T-cell (primary cell): ENCODE measurements at regions not wholly inside any gene's neighbourhood (a gene's known extent, or its start where the extent isn't known, plus 50 kb on each side); places are given as distances from the start of the nearest gene placed in this dataset.

ENCODE experiments used
- ATAC-seq, 4 experiments: fragments of 200-7000 bp in 3 of 4; fragments of 150-1000 bp in 1 of 4; cut with Tn5 transposase; replicated peaks in 1 of 4; 1 replicate in 3 of 4; 2 replicates in 1 of 4; pipeline ENCODE4 v1.10.0; 2021; ENCODE audit warnings: moderate library complexity in 3 of 4, mild to moderate bottlenecking in 2 of 4, moderate number of reproducible peaks in 1 of 4
- CTCF ChIA-PET, 2 donors: fragments of 300-600 bp; sonication (Branson Sonifier 250); formaldehyde crosslinking; loops; one replicate each; lab custom pipeline; 2022; ENCODE audit warnings: antibody characterized with exemption in 2 of 2; lab: Charles Lee
- POLR2A ChIA-PET, 2 donors: fragments of 300-600 bp; sonication (Branson Sonifier 250); formaldehyde crosslinking; loops; one replicate each; lab custom pipeline; 2022; ENCODE audit warnings: antibody characterized with exemption in 2 of 2; lab: Charles Lee
- DNase-seq, 35 experiments: peaks; one replicate each; pipeline versions ENCODE4 v3.0.0 to v3.0.0-alpha.2; 2013 to 2023
- H3K27ac ChIP-seq: one replicate; pipeline ENCODE4 v1.5.1; 2013; ENCODE audit warnings: low read length
- H3K27me3 ChIP-seq, 2 experiments: replicated peaks in 1 of 2; 1 replicate in 1 of 2; 2 replicates in 1 of 2; pipeline versions ENCODE4 v1.6.1 to v1.7.0; 2013; ENCODE audit warnings: low read length in 1 of 2, mixed read lengths in 1 of 2; ENCODE audit not compliant: control insufficient read depth in 2 of 2, insufficient read depth in 2 of 2; ENCODE audit errors: extremely low read depth in 1 of 2
- H3K36me3 ChIP-seq, 2 donors: 1 replicate in 1 of 2; 2 replicates in 1 of 2; pipeline versions ENCODE4 v1.6.1 to v1.7.0; 2013; ENCODE audit warnings: low read length in 1 of 2; ENCODE audit not compliant: control insufficient read depth in 2 of 2, insufficient read depth in 1 of 2; ENCODE audit errors: extremely low read depth in 1 of 2
- H3K4me1 ChIP-seq, 2 experiments: 1 replicate in 1 of 2; 2 replicates in 1 of 2; pipeline versions ENCODE4 v1.6.1 to v1.7.0; 2013; ENCODE audit warnings: low read length in 2 of 2, mixed read lengths in 1 of 2; ENCODE audit not compliant: insufficient read depth in 2 of 2, control insufficient read depth in 1 of 2; ENCODE audit errors: extremely low read depth in 1 of 2
- H3K4me3 ChIP-seq, 2 donors: 1 replicate in 1 of 2; 2 replicates in 1 of 2; pipeline versions ENCODE4 v1.5.1 to v1.7.0; 2013; ENCODE audit warnings: mild to moderate bottlenecking in 2 of 2, low read length in 1 of 2, moderate library complexity in 1 of 2; ENCODE audit not compliant: control insufficient read depth in 1 of 2; ENCODE audit errors: extremely low read depth in 1 of 2
- H3K9me3 ChIP-seq: 2 replicates; pipeline ENCODE4 v1.7.0; 2013
- H3K27ac Mint-ChIP-seq, 2 donors: one replicate each; pipeline ENCODE4 v1.8.0; 2020 to 2021; ENCODE audit warnings: mild to moderate bottlenecking in 2 of 2, mixed read lengths in 2 of 2
- H3K27me3 Mint-ChIP-seq, 2 donors: one replicate each; pipeline ENCODE4 v1.8.0; 2021 to 2022; ENCODE audit warnings: mixed read lengths in 2 of 2
- H3K36me3 Mint-ChIP-seq: one replicate; pipeline ENCODE4 v1.8.0; 2021; ENCODE audit warnings: mixed read lengths
- H3K4me1 Mint-ChIP-seq, 3 donors: one replicate each; pipeline ENCODE4 v1.8.0; 2020 to 2022; ENCODE audit warnings: mixed read lengths in 3 of 3, mild to moderate bottlenecking in 1 of 3
- H3K4me3 Mint-ChIP-seq, 3 donors: one replicate each; pipeline ENCODE4 v1.8.0; 2020 to 2022; ENCODE audit warnings: mild to moderate bottlenecking in 3 of 3, mixed read lengths in 3 of 3, moderate library complexity in 3 of 3
- H3K9me3 Mint-ChIP-seq, 3 donors: one replicate each; pipeline ENCODE4 v1.8.0; 2020 to 2022; ENCODE audit warnings: mixed read lengths in 3 of 3
- WGBS: methylation state at CpG from one replicate; pipeline ENCODE4 v1.1.5; 2013; ENCODE audit warnings: missing lambda C conversion rate; ENCODE audit not compliant: insufficient coverage; 5-methylcytosine and 5-hydroxymethylcytosine counted together

GRCh38 chr7:108627476-108628051 is 57.9 kb downstream of the DNAJB9 start:
- POLR2A ChIA-PET, result no interaction called here
- Histone ChIP-seq H3K4me1 (no peaks in the 10 kb centered on the region), H3K9me3 (no peaks in the 10 kb centered on the region), H3K4me3 (no peak overlapping the region), H3K36me3 (no peaks in the 10 kb centered on the region), H3K27me3 (peaks cover 0 to 11% of the 10 kb centered on the region in 2 experiments), H3K27ac (no peak overlapping the region)
- ATAC-seq, result no peak
- H3K27ac Mint-ChIP-seq, result no peak overlapping the region
- no peak overlapping the region for H3K4me3 Mint-ChIP-seq
- no peaks in the 10 kb centered on the region for H3K9me3 Mint-ChIP-seq
- H3K36me3 Mint-ChIP-seq, result no peaks in the 10 kb centered on the region
- H3K4me1 Mint-ChIP-seq, result no peaks in the 10 kb centered on the region
- WGBS, result 65% methylated on average over 2 of the region's 5 CpGs
- peaks cover 15 to 16% of the 10 kb centered on the region in 2 donors for H3K27me3 Mint-ChIP-seq
- CTCF ChIA-PET, result no interaction called here
- no peak for DNase-seq

- no peak for ATAC-seq
- H3K4me3 ChIP-seq, result no peak overlapping the region
- no peaks in the 10 kb centered on the region for H3K4me1 ChIP-seq
- Mint-ChIP-seq H3K36me3 (no peaks in the 10 kb centered on the region), H3K4me1 (no peaks in the 10 kb centered on the region), H3K4me3 (no peak overlapping the region), H3K9me3 (no peaks in the 10 kb centered on the region), H3K27ac (no peak overlapping the region), H3K27me3 (peaks cover 16 to 19% of the 10 kb centered on the region in 2 donors)
- WGBS, result 50% methylated on average over 2 of the region's 3 CpGs
- no peak for DNase-seq
- H3K27me3 ChIP-seq, result peaks cover 0 to 11% of the 10 kb centered on the region in 2 experiments
- no peak overlapping the region for H3K27ac ChIP-seq
- POLR2A ChIA-PET, result no interaction called here
- no peaks in the 10 kb centered on the region for H3K36me3 ChIP-seq
- H3K9me3 ChIP-seq, result no peaks in the 10 kb centered on the region
- CTCF ChIA-PET, result no interaction called here
Observed at GRCh38 chr7:108628678-108629077, 59.0 kb downstream of the DNAJB9 start.

- ChIA-PET CTCF (interaction anchor here in 1 of 2 donors (1.0 kb wide), 1 partner anchor 16 kb away, joined by 4 read pairs; no protein-coding TSS in a partner anchor), POLR2A (no interaction called here)
- DNase-seq (no peak), ATAC-seq (no peak)
- H3K4me1 Mint-ChIP-seq, result no peaks in the 10 kb centered on the region
- H3K27me3 Mint-ChIP-seq, result peaks cover 10 to 12% of the 10 kb centered on the region in 2 donors
- no peak overlapping the region for H3K27ac Mint-ChIP-seq
- Histone ChIP-seq H3K4me1 (no peaks in the 10 kb centered on the region), H3K9me3 (no peaks in the 10 kb centered on the region), H3K4me3 (no peak overlapping the region), H3K27me3 (peaks cover 0 to 8% of the 10 kb centered on the region in 2 experiments), H3K36me3 (no peaks in the 10 kb centered on the region), H3K27ac (no peak overlapping the region)
- H3K36me3 Mint-ChIP-seq, result no peaks in the 10 kb centered on the region
- H3K9me3 Mint-ChIP-seq, result no peaks in the 10 kb centered on the region
- H3K4me3 Mint-ChIP-seq, result no peak overlapping the region
- WGBS, result 100% methylated on average over 1 of the region's 2 CpGs
Observed at GRCh38 chr7:108629651-108630400, 60.2 kb downstream of the DNAJB9 start.

- DNase-seq (no peak), ATAC-seq (no peak)
- no peak overlapping the region for H3K27ac ChIP-seq
- H3K27me3 ChIP-seq, result no peaks in the 10 kb centered on the region
- peaks cover 4 to 6% of the 10 kb centered on the region in 2 donors for H3K27me3 Mint-ChIP-seq
- no peaks in the 10 kb centered on the region for H3K4me1 ChIP-seq
- H3K4me1 Mint-ChIP-seq, result no peaks in the 10 kb centered on the region
- no peaks in the 10 kb centered on the region for H3K36me3 Mint-ChIP-seq
- no peak overlapping the region for H3K27ac Mint-ChIP-seq
- POLR2A ChIA-PET, result no interaction called here
- no peak overlapping the region for H3K4me3 Mint-ChIP-seq
- no peaks in the 10 kb centered on the region for H3K9me3 Mint-ChIP-seq
- no CpG with 5 or more reads among the region's 2 CpGs for WGBS
- no peak overlapping the region for H3K4me3 ChIP-seq
- H3K36me3 ChIP-seq, result no peaks in the 10 kb centered on the region
- H3K9me3 ChIP-seq, result no peaks in the 10 kb centered on the region
- CTCF ChIA-PET, result no interaction called here
Observed at GRCh38 chr7:108634036-108634435, 64.4 kb downstream of the DNAJB9 start.

GRCh38 chr7:108634535-108634934 is 64.9 kb downstream of the DNAJB9 start:
- DNase-seq (no peak), ATAC-seq (no peak)
- H3K4me3 ChIP-seq, result no peak overlapping the region
- 67% methylated on average over 1 of the region's 1 CpG for WGBS
- CTCF ChIA-PET, result no interaction called here
- POLR2A ChIA-PET, result no interaction called here
- H3K9me3 Mint-ChIP-seq, result no peaks in the 10 kb centered on the region
- H3K36me3 ChIP-seq, result no peaks in the 10 kb centered on the region
- no peaks in the 10 kb centered on the region for H3K36me3 Mint-ChIP-seq
- no peak overlapping the region for H3K27ac ChIP-seq
- no peak overlapping the region for H3K4me3 Mint-ChIP-seq
- H3K4me1 Mint-ChIP-seq, result no peaks in the 10 kb centered on the region
- H3K27ac Mint-ChIP-seq, result no peak overlapping the region
- no peaks in the 10 kb centered on the region for H3K27me3 ChIP-seq
- peaks cover 4 to 6% of the 10 kb centered on the region in 2 donors for H3K27me3 Mint-ChIP-seq
- no peaks in the 10 kb centered on the region for H3K9me3 ChIP-seq
- H3K4me1 ChIP-seq, result no peaks in the 10 kb centered on the region

GRCh38 chr7:108637049-108637621 is 67.5 kb downstream of the DNAJB9 start:
- Histone ChIP-seq H3K27ac (no peak overlapping the region), H3K9me3 (no peaks in the 10 kb centered on the region), H3K36me3 (no peaks in the 10 kb centered on the region), H3K4me1 (no peaks in the 10 kb centered on the region), H3K4me3 (no peak overlapping the region), H3K27me3 (no peaks in the 10 kb centered on the region)
- Mint-ChIP-seq H3K4me3 (no peak overlapping the region), H3K9me3 (no peaks in the 10 kb centered on the region), H3K4me1 (no peaks in the 10 kb centered on the region), H3K27me3 (peaks cover 4% of the 10 kb centered on the region in 2 donors), H3K27ac (no peak overlapping the region), H3K36me3 (no peaks in the 10 kb centered on the region)
- ChIA-PET CTCF (no interaction called here), POLR2A (no interaction called here)
- 48% methylated on average over 2 of the region's 3 CpGs for WGBS
- ATAC-seq (no peak), DNase-seq (no peak)
